ENCODE measurements at regions not wholly inside any gene's neighbourhood (a gene's known extent, or its start where the extent isn't known, plus 50 kb on each side); places are given as distances from the start of the nearest gene placed in this dataset.

- FAIRE-seq: no peak
Measured at GRCh38 chrX:69221239-69222102, 56.2 kb upstream of the PJA1 start.

GRCh38 chrX:69218407-69218997 lies 53.2 kb upstream of the PJA1 start:
- no peak for FAIRE-seq

- no peak for FAIRE-seq
Measured at GRCh38 chrX:69216911-69217310, 51.7 kb upstream of the PJA1 start.

GRCh38 chrX:69216446-69216845 lies 51.2 kb upstream of the PJA1 start:
- no peak for FAIRE-seq

GRCh38 chrX:69215161-69215875 lies 50.1 kb upstream of the PJA1 start:
- FAIRE-seq: no peak
